ENCODE measurements at regions not wholly inside any gene's neighbourhood (a gene's known extent, or its start where the extent isn't known, plus 50 kb on each side); places are given as distances from the start of the nearest gene placed in this dataset.

- TF ChIP-seq ZNF274 (IDR thresholded peaks at IDR 0.05; ENCODE audit: low read depth, low read length): no peak
- no peak for TF ChIP-seq YY1 (IDR thresholded peaks at IDR 0.05; ENCODE audit: insufficient read depth, insufficient read length)
- TF ChIP-seq SUZ12 (IDR thresholded peaks at IDR 0.05; ENCODE audit: extremely low read depth, insufficient read depth, insufficient read length): no peak
These were observed 158.4 kb upstream of the NEBL start for GRCh38 chr10:21055339-21056135.

Measured in NT2/D1 (cell line).